GM10266 (cell line): ENCODE measurements at regions not wholly inside any gene's neighbourhood (a gene's known extent, or its start where the extent isn't known, plus 50 kb on each side); places are given as distances from the start of the nearest gene placed in this dataset.

Experiments
- DNase-seq: peaks from one replicate; pipeline ENCODE4 v3.0.0; 2012; ENCODE audit errors: extremely low spot score
- TF ChIP-seq, protein P1 (sequence below): IDR thresholded peaks from 2 replicates; pipeline ENCODE4 v1.5.1; 2012; ENCODE audit warnings: mild to moderate bottlenecking, low read depth; ENCODE audit not compliant: control insufficient read depth, insufficient read depth; ENCODE audit errors: missing control alignments

DNA sequence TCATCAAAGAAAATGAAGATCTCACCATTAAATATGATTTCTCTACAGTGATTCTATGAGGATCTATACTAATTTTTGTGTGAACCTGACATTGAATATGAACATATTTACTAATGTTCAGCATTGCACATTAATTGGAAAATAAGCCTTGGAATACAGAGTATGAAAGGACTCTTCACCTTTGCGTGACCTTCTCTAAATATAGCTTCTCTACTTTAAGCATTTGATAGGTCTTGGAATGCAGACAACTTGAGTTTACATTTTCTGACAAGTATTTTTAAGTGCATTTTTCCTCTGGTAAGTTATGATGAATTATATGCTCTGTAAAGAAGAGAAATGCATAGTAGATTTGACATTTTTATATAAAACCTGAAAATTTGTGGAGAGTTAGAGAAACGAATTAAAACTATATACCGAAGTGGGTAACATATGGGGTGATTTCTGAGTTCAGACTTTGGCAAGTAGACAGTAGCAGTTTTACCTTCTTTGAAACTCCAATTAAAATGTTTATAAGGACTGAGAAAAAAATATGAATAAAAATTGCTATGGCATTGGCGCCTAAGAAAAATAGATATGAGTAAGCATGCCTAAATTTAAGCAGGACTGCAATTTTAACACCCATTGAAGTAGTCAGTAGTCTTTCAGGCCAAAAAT lies 371.9 kb downstream of the GABRG1 start:
- TF ChIP-seq, protein P1, sequence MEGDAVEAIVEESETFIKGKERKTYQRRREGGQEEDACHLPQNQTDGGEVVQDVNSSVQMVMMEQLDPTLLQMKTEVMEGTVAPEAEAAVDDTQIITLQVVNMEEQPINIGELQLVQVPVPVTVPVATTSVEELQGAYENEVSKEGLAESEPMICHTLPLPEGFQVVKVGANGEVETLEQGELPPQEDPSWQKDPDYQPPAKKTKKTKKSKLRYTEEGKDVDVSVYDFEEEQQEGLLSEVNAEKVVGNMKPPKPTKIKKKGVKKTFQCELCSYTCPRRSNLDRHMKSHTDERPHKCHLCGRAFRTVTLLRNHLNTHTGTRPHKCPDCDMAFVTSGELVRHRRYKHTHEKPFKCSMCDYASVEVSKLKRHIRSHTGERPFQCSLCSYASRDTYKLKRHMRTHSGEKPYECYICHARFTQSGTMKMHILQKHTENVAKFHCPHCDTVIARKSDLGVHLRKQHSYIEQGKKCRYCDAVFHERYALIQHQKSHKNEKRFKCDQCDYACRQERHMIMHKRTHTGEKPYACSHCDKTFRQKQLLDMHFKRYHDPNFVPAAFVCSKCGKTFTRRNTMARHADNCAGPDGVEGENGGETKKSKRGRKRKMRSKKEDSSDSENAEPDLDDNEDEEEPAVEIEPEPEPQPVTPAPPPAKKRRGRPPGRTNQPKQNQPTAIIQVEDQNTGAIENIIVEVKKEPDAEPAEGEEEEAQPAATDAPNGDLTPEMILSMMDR = no peak

GRCh38 chr4:45750721-45751120 lies 373.1 kb downstream of the GABRG1 start:
- no peak for DNase-seq
- TF ChIP-seq, protein P1 = no peak

More for the DNA sequence above, 371.9 kb downstream of the GABRG1 start:
- no peak for DNase-seq

DNA sequence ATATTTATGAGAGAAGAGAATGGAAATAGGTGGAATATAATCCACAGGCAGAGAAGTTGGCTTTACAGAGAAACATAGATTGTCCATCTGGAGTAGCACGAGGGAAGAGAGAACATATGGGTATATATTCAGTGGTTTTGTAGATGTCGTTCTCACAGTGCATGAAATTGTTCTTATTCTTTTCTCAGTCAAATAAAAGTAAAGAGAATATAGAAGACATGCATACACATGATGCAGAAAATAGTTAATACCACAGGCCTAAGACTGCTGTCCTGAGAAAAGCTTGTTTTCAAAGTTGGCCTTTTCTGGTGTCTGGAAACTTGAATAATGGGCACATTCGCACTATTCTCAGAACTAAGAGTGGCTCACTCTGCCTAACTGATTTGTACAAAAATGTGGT lies 378.1 kb downstream of the GABRG1 start:
- TF ChIP-seq, protein P1 = no peak
- no peak for DNase-seq

DNA sequence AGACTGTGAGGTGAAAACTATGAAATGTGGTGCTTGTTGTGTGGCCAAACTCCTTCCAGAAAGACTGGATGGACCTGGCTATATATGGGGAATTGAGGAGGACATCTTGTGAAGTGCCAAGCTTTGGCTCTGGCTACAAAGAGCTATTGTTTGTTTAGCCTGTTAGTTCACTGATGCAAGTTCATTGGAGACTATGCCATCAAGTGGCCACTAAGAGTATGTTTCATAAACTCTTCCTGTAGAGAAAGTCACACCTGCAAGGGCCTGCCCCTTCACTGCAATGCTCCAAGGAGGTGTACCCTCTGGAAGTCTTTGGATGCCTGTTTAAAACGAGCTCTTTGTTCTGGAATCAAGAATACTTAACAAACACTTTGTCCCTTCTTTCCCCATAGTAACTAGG lies 382.0 kb downstream of the GABRG1 start:
- TF ChIP-seq, protein P1 = no peak
- no peak for DNase-seq

DNA sequence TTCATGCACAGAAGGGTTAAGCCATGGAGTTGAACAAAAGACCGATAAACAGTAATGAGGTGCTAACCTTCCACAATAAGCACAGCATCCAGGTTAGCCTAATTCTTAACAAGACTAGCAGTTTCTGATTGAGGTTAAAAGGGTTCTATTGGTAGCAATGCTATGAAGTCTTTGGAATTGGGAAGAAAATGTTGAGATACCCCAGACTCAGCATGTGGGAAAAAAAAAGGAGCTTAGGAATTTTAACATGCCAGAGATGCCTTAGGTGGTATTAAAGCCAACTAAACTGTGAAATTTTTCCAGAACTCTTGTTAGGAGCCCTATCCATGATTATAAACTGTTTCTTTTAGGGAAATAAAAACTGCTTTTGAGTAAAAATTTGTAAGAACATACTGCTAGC lies 391.7 kb downstream of the GABRG1 start:
- no peak for DNase-seq
- TF ChIP-seq, protein P1 = no peak

DNA sequence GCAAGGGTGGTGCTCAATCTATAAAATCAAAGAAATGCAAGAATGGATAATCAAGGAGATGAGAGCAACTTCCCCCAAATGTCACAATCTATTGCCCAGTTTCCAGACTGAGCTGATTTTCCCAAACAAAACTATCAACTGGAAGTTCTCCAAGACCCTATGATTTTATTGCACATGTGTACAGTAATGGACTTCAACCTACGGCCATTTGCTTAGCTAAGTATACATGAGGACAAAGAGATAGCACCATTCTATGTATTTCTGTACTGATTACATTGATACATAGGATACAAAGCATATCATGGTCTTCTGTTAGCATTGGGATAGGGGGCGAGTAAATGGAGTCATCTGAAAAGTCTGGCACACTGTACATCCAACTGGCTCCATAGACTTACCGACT lies 407.8 kb downstream of the GABRG1 start:
- DNase-seq = no peak
- TF ChIP-seq, protein P1 = no peak

DNA sequence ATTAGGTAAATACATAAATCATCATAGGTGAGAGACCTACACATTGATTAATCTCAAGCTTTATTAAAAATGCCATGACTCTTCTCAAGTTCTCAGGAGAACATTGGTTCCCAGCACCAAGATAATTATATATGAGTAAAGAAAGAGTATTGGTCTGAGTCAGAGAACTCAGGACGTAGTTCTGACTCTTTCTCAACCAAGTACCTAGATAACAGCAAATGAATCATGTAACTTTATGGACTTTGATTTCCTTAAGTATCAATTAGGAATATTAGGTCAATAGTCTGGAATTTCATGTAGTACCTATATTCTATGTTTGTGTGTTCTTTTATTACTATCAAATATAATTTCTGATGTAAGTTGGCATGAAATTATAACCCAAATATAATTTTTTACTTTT lies 409.9 kb downstream of the GABRG1 start:
- no peak for DNase-seq
- TF ChIP-seq, protein P1 = no peak
